H54 (cell line): ENCODE measurements at regions not wholly inside any gene's neighbourhood (a gene's known extent, or its start where the extent isn't known, plus 50 kb on each side); places are given as distances from the start of the nearest gene placed in this dataset.
"Not testable (repeated sequence)": the region's sequence is repeated elsewhere in the genome, so short reads cannot be mapped to it uniquely, and the experiment has no call there.

Experiments
- DNase-seq: peaks from one replicate; pipeline ENCODE4 v3.0.0; 2011; ENCODE audit warnings: low spot score, mixed read lengths; ENCODE audit not compliant: insufficient read length
- FAIRE-seq: peaks from 3 replicates; lab custom pipeline; 2011; peaks lifted over from hg19 to GRCh38; lab: Jason Lieb, UNC
- POLR2A ChIP-seq: IDR thresholded peaks from 2 replicates; pipeline ENCODE4 v1.6.1; 2011; ENCODE audit warnings: low read depth, mild to moderate bottlenecking, low read length

GRCh38 chr1:66424530-66424929 lies 109.4 kb upstream of the SGIP1 start:
- not testable (repeated sequence) for DNase-seq, FAIRE-seq

DNA sequence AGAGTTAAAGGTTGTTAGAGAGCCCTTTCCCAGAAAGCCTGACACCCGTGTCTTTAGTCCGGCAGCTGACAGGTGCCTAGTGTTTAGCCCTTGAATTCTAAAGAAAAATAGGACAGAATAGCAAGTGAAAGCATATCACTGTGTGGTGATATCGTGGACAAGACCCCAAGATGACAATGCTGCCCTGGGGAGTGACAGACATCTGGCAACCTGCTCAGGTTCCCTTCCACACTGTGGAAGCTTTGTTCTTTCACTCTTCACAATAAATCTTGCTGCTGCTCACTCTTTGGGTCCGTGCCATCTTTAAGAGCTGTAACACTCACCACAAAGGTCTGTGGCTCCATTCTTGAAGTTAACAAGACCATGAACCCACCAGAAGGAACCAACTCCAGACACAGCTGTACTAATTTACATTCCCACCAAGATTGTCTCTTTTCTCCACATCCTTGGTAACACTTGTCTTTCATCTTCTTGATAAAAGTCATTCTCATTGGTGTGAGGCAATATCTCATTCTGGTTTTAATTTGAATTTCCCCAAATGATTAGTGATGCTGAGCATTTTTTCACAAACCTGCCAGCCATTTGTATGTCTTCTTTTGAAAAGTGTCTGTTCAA lies 107.6 kb upstream of the SGIP1 start:
- no peak for TF ChIP-seq POLR2A
- DNase-seq (no peak), FAIRE-seq (no peak)

- not testable (repeated sequence) for FAIRE-seq, DNase-seq
Measured at GRCh38 chr1:66430815-66431214, 103.1 kb upstream of the SGIP1 start.

DNA sequence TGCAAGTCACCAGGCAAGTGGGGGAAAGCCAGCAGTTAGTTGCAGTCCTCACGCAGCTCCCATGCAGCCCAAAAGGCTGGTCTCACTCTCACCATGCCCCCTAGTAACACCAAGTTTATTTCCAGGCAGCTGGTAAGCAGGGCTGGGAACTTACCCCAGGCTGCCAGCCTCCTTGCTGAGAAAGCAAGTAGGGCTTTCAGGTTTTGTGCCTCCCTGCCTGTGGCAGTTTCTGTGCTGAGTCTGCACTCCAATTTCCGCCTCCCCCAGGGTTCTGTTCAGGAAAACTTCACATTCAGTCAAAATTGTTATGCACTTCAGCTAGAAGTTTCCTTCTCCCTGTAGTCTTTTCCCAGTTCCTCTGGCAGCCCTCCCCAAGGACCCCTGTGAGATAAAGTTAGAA lies 102.0 kb upstream of the SGIP1 start:
- TF ChIP-seq POLR2A = no peak
- DNase-seq = no peak
- FAIRE-seq = no peak

GRCh38 chr1:66433611-66434010 lies 100.3 kb upstream of the SGIP1 start:
- no peak for DNase-seq
- no peak for TF ChIP-seq POLR2A
- FAIRE-seq = no peak

DNA sequence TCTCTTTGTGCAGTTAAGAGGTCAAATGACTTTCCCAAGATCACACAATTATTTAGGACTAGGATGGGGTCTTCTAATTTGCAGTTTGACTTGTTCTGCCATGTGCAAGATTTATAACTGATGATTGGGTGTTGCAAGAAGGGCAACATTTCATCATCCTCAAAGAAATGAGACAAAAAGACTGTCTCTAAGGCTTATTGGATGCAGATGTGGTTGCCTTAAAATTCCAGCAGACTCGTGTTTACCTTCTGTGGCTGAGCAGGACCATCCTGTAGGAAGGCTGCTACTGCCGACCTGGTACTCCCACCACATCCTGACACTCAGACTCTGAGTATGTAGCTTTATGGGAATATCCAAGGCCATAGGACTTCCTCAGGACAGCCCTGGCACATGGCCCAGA lies 99.9 kb upstream of the SGIP1 start:
- FAIRE-seq (no peak), DNase-seq (no peak)
- TF ChIP-seq POLR2A = no peak

GRCh38 chr1:66435541-66435940 lies 98.4 kb upstream of the SGIP1 start:
- TF ChIP-seq POLR2A = no peak
- FAIRE-seq (no peak), DNase-seq (no peak)

- FAIRE-seq = peak; percentile 99
- peak; percentile 30 for DNase-seq
- TF ChIP-seq POLR2A = no peak
Measured at GRCh38 chr1:66436378-66437135, 97.4 kb upstream of the SGIP1 start.

DNA sequence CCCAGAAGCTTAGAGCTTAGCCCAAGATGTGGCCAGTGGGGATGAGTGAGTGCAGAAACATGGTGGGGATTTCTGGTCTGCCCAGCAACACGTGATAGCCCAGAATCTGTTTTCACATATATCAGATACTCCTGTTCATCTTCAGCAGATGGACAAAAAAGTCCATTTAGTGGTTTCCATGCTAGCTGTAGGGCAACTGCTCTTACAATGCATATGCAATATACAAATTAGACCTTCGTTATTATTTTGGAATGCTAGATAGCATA lies 96.9 kb upstream of the SGIP1 start:
- DNase-seq (no peak), FAIRE-seq (no peak)
- no peak for TF ChIP-seq POLR2A

- FAIRE-seq (no peak), DNase-seq (no peak)
- TF ChIP-seq POLR2A = no peak
Measured at GRCh38 chr1:66438062-66438461, 95.9 kb upstream of the SGIP1 start.

GRCh38 chr1:66438501-66438900 lies 95.5 kb upstream of the SGIP1 start:
- DNase-seq (no peak), FAIRE-seq (no peak)
- no peak for TF ChIP-seq POLR2A

DNA sequence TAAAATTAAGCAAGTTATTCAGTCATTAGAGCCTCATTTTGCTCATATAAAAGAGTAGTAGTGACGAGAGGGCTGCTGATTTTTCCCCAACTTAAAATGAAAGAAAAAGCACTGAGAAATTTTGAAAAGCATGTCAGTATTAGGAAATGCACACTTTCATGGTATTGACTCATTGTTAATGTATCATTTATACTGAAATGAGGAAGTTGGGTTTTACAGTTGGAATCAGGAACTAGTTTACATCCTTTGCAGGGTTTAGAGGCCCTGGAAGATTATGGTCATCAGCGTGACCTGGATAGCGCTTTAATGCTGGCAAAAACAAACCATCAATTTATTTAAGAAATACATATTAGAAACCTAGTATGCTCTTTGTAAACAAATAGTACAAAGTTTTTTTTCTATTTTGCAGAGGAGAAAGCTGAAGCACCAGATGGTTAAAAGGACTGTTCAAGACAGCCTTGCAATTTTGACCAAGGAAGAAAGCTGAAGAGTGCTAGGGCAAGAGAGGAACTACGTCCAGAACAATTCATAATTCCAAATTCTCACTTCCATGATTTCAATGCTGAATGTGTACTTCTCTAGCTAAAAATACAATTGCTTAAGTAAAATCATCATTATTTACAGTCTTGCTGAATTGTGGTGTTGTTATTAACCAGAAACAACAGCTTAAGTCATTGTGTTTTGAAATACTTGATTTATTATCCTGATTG lies 94.8 kb upstream of the SGIP1 start:
- no peak for TF ChIP-seq POLR2A
- DNase-seq (no peak), FAIRE-seq (peak; percentile 6)

GRCh38 chr1:66443793-66444192 lies 90.2 kb upstream of the SGIP1 start:
- FAIRE-seq (no peak), DNase-seq (no peak)
- TF ChIP-seq POLR2A = no peak

DNA sequence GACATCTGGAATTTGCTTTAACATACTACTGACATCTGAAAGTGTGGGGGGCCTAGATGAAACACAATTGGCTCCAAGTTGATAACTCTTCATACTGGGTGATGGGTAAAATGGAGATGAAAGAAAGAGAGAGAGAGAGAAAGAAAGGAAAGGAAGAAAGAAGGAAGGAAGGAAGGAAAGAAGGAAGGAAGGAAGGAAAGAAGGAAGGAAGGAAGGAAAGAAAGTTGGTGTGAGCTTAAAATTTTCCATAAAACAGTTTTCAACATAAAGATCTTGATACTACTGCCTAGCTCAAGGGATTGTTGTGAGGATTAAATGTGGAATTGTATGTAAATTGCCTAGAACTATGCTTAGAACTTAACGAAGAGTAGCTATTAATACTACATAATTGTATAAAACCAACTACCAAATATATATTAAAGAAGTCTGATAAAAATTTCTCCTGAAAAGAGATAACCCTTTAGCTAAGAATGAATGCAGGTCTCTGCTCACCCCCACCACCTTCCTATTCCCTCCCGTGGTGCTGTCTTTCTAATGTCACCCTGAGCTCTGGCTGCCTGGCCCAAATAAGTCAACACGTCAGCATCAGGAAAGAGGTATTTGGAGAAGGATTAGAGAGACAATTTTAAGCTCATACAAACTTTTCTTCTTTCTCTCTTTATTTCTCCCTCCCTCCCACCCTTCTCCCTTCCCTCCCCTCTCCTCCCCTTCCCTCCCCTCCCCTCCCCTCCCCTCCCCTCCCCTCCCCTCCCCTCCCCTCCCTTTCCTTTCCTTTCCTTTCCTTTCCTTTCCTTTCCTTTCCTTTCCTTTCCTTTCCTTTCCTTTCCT lies 89.3 kb upstream of the SGIP1 start:
- TF ChIP-seq POLR2A = no peak
- DNase-seq (no peak), FAIRE-seq (no peak)
